Common myeloid progenitor, CD34-positive (primary cell): ENCODE measurements at regions not wholly inside any gene's neighbourhood (a gene's known extent, or its start where the extent isn't known, plus 50 kb on each side); places are given as distances from the start of the nearest gene placed in this dataset.
A peak's percentile ranks its signal among the peaks of the same experiment; 100 is the strongest.

ENCODE experiments used
- CTCF ChIA-PET: fragments of 350-600 bp; sonication (Branson Sonifier 250); formaldehyde crosslinking; loops from one replicate; lab custom pipeline; 2021; ENCODE audit warnings: antibody characterized with exemption; lab: Charles Lee
- POLR2A ChIA-PET: fragments of 350-600 bp; sonication (Branson Sonifier 250); formaldehyde crosslinking; loops from one replicate; lab custom pipeline; 2021; ENCODE audit warnings: antibody characterized with exemption; lab: Charles Lee
- DNase-seq, 3 donors: peaks; one replicate each; pipeline versions ENCODE4 v3.0.0 to v3.0.0-alpha.2; 2013
- H3K27ac ChIP-seq, 2 experiments: 1 replicate in 1 of 2; 2 replicates in 1 of 2; pipeline ENCODE4 v1.7.0; 2013; ENCODE audit warnings: inconsistent platforms in 2 of 2, low read length in 2 of 2, mild to moderate bottlenecking in 2 of 2, low read depth in 1 of 2, moderate library complexity in 1 of 2; ENCODE audit not compliant: severe bottlenecking in 2 of 2, insufficient read depth in 1 of 2, poor library complexity in 1 of 2
- H3K27me3 ChIP-seq, 5 experiments: replicated peaks in 2 of 5; 1 replicate in 3 of 5; 2 replicates in 2 of 5; pipeline versions ENCODE4 v1.6.1 to v1.7.0; 2013; ENCODE audit warnings: low read length in 4 of 5, mild to moderate bottlenecking in 2 of 5, moderate library complexity in 2 of 5, inconsistent platforms in 1 of 5; ENCODE audit not compliant: insufficient read depth in 5 of 5, control insufficient read depth in 4 of 5
- H3K36me3 ChIP-seq, 4 experiments: 1 replicate in 2 of 4; 2 replicates in 2 of 4; pipeline versions ENCODE4 v1.6.1 to v1.7.0; 2013; ENCODE audit warnings: low read length in 3 of 4, control low read depth in 1 of 4, mild to moderate bottlenecking in 1 of 4; ENCODE audit not compliant: control insufficient read depth in 4 of 4, insufficient read depth in 4 of 4
- H3K4me1 ChIP-seq, 4 experiments: 1 replicate in 3 of 4; 2 replicates in 1 of 4; pipeline versions ENCODE4 v1.6.1 to v1.7.1; 2013; ENCODE audit warnings: low read length in 3 of 4, mild to moderate bottlenecking in 3 of 4, control low read depth in 1 of 4, inconsistent platforms in 1 of 4, moderate library complexity in 1 of 4; ENCODE audit not compliant: control insufficient read depth in 4 of 4, insufficient read depth in 4 of 4; ENCODE audit errors: control extremely low read depth in 1 of 4
- H3K4me3 ChIP-seq, 7 experiments: 1 replicate in 4 of 7; 2 replicates in 3 of 7; pipeline versions ENCODE4 v1.5.1 to v1.7.0; 2013; ENCODE audit warnings: mild to moderate bottlenecking in 7 of 7, low read length in 6 of 7, moderate library complexity in 6 of 7, inconsistent platforms in 2 of 7, low read depth in 2 of 7, control low read depth in 1 of 7; ENCODE audit not compliant: insufficient read depth in 4 of 7, control insufficient read depth in 1 of 7; ENCODE audit errors: extremely low read depth in 1 of 7
- H3K9me3 ChIP-seq, 5 experiments: 1 replicate in 4 of 5; 2 replicates in 1 of 5; pipeline versions ENCODE4 v1.6.1 to v1.7.1; 2013; ENCODE audit warnings: low read length in 4 of 5, mild to moderate bottlenecking in 2 of 5, inconsistent platforms in 1 of 5, low read depth in 1 of 5, moderate library complexity in 1 of 5; ENCODE audit not compliant: control insufficient read depth in 4 of 5, insufficient read depth in 2 of 5; ENCODE audit errors: control extremely low read depth in 1 of 5
- WGBS: methylation state at CpG from one replicate; pipeline ENCODE4 v1.1.5; 2013; ENCODE audit not compliant: insufficient coverage; 5-methylcytosine and 5-hydroxymethylcytosine counted together

DNA sequence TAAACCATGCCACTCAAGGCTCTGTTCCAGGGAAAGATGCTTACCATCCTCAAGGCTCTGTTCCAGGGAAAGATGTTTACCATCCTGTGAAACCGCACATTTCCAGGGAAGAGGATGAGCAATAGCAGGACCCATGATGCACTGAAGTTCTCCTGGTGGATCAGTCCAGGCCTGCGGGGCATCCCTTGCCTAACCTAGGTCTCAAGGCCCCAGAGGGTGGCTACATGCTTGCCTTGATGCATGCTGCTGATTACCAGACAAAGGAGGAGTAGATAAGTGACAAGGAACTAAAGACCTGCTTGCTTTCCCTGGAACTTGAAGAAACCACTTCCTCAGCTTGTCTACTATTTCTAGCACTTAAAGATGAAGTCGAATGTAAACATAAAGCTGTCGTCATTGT is 111.0 kb upstream of the LINC00305 start:
- Histone ChIP-seq H3K4me3 (no peak overlapping the region), H3K9me3 (no peaks in the 10 kb centered on the region), H3K4me1 (peaks cover 0 to 9% (median 7%) of the 10 kb centered on the region in 4 experiments), H3K27me3 (no peaks in the 10 kb centered on the region), H3K27ac (no peak overlapping the region), H3K36me3 (no peaks in the 10 kb centered on the region)
- WGBS = 63% methylated on average over 2 of the region's 4 CpGs
- ChIA-PET CTCF (no interaction called here), POLR2A (no interaction called here)
- DNase-seq = peak in 1 of 3 donors; percentile 11

DNA sequence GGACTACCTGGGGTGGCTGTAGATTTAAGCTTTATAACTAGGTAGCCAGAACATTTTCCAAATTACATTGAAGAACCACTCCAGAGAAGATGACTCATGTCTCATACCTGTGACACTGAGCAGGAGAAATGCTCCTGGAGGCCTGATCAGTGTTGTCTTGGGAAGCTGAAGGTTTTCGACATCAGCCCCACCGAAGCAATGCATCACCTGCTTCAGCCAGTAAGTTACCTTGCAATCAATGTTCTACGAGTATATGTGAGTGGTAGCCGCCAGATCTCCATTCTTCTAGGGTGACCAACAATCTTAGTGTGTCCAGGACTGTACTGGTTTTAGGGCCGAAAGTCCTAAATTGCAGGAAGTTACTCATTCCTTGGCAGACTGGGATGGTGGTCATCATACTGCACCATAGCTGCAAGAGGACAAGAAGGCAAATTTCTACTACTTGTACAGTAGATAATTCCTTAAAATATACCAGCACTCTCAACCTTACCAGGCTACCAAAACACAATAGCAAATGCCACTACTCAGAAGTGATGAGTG is 109.3 kb upstream of the LINC00305 start:
- WGBS = 97% methylated on average over 5 of the region's 5 CpGs
- H3K4me3 ChIP-seq = no peak overlapping the region
- peaks cover 0 to 9% (median 7%) of the 10 kb centered on the region in 4 experiments for H3K4me1 ChIP-seq
- no peaks in the 10 kb centered on the region for H3K36me3 ChIP-seq
- H3K27ac ChIP-seq = no peak overlapping the region
- CTCF ChIA-PET = no interaction called here
- H3K27me3 ChIP-seq = no peaks in the 10 kb centered on the region
- no peaks in the 10 kb centered on the region for H3K9me3 ChIP-seq
- DNase-seq = no peak
- POLR2A ChIA-PET = no interaction called here

DNA sequence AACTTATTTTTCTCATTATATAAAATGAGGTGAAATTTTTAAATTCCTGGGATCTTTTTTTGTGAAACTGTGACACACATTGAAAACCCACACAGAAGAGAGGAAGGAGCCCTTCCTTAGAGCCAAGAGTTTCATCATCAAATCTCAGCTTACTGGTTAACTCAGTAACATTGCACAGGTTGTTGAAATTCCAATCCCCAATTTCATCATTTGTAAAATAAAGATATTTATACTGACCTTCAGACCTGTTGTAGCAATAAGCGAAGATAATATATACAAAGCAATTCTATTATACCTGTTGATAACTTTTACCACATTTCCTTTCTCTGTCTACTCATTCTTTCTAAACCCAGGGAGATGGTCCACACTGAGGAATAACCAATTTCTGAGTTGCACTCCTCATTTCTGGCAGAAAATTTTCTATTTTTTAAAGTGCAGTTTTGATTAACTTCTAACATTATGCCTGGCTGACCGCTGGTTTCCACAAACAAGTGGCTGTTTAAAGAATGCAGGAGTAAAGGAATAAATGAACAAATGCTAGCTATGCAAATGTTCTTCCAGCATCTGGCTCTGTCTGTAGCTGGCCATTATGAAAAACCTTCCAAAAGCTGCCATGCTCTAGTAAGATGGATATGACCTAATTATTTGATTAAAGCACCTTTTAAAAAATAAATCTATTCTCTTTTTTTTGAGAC is 105.7 kb upstream of the LINC00305 start:
- WGBS = 80% methylated on average over 1 of the region's 2 CpGs
- Histone ChIP-seq H3K36me3 (no peaks in the 10 kb centered on the region), H3K27ac (no peak overlapping the region), H3K4me3 (no peak overlapping the region), H3K9me3 (no peaks in the 10 kb centered on the region), H3K4me1 (peaks cover 0 to 2% (median 0%) of the 10 kb centered on the region in 4 experiments), H3K27me3 (no peaks in the 10 kb centered on the region)
- CTCF ChIA-PET = interaction anchor here (0.7 kb wide), 1 partner anchor 10 kb away, joined by 3 read pairs; no protein-coding TSS in a partner anchor
- POLR2A ChIA-PET = no interaction called here
- no peak for DNase-seq

DNA sequence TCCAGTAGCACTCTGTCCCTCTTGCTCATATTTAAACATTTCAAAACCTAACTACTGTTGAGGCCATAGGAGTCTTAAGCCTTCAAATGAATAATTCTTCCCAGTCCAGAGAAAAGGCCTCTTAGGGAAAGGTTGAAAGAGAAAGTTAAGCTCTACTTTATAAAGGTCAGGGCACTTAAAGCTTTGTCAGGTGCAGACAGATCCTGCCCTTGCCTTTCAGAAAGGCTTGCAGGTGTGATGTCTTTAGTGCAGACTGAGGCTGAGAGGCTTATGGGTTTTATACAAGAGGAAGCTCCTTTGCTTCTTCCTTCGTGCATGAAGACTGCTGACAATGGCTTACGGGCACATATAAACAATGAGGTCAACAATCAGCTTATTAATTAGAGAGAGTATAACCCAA is 105.0 kb upstream of the LINC00305 start:
- Histone ChIP-seq H3K4me1 (no peaks in the 10 kb centered on the region), H3K36me3 (no peaks in the 10 kb centered on the region), H3K4me3 (no peak overlapping the region), H3K27ac (no peak overlapping the region), H3K27me3 (no peaks in the 10 kb centered on the region), H3K9me3 (no peaks in the 10 kb centered on the region)
- ChIA-PET POLR2A (no interaction called here), CTCF (interaction anchor here (0.7 to 1.3 kb wide), 3 partner anchors 10 to 161 kb away, joined by 3 read pairs; no protein-coding TSS in a partner anchor)
- no peak for DNase-seq
- WGBS = 83% methylated on average over 1 of the region's 2 CpGs

DNA sequence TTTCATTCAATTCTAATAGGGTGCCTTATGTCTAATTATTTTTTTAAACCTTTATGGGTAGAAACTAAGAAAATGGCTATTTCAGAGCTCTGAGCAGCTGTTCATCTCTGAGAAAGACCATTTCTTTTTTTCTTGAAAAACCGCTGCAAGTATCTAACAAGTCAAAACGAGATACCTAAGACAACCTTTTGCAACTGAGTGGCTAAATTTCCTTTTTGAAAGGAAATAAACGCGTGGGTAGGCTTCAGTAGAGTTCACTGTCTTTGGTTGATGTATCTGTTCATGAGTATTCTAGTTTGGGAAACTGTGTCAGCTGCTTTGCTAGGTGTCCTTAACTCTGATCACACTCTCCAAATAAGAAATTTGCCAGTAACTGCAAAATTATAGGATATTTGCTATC is 104.3 kb upstream of the LINC00305 start:
- H3K27me3 ChIP-seq = no peaks in the 10 kb centered on the region
- no peak overlapping the region for H3K4me3 ChIP-seq
- DNase-seq = no peak
- no peak overlapping the region for H3K27ac ChIP-seq
- no peaks in the 10 kb centered on the region for H3K4me1 ChIP-seq
- no peaks in the 10 kb centered on the region for H3K36me3 ChIP-seq
- WGBS = 96% methylated on average over 4 of the region's 4 CpGs
- POLR2A ChIA-PET = no interaction called here
- H3K9me3 ChIP-seq = no peaks in the 10 kb centered on the region
- CTCF ChIA-PET = interaction anchor here (0.9 to 1.3 kb wide), 2 partner anchors 19 to 162 kb away, joined by 3 read pairs; no protein-coding TSS in a partner anchor

DNA sequence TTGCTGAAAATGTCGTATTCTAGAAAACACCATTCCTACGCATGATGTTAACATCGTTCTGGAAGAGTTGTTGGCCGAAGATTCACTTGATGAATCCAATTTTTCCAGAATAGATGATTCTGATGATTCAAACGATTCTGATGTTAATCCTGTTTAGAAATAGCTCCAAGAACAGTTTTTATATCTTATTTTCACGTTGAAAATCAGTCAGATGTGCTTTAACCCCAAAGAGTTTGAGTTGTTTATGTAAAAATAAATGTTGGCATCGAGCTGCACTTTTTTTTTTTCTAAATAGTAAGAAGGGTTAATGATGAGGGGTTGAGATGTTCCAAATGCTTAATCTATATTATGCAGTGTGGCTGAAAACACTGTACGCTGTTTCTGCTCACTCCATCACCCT is 99.9 kb upstream of the LINC00305 start:
- H3K9me3 ChIP-seq = no peaks in the 10 kb centered on the region
- ChIA-PET POLR2A (no interaction called here), CTCF (interaction anchor here (0.7 kb wide), 1 partner anchor 160 kb away, joined by 3 read pairs; no protein-coding TSS in a partner anchor)
- H3K4me1 ChIP-seq = no peaks in the 10 kb centered on the region
- 98% methylated on average over 6 of the region's 8 CpGs for WGBS
- DNase-seq = no peak
- no peaks in the 10 kb centered on the region for H3K27me3 ChIP-seq
- H3K27ac ChIP-seq = no peak overlapping the region
- no peaks in the 10 kb centered on the region for H3K36me3 ChIP-seq
- no peak overlapping the region for H3K4me3 ChIP-seq

DNA sequence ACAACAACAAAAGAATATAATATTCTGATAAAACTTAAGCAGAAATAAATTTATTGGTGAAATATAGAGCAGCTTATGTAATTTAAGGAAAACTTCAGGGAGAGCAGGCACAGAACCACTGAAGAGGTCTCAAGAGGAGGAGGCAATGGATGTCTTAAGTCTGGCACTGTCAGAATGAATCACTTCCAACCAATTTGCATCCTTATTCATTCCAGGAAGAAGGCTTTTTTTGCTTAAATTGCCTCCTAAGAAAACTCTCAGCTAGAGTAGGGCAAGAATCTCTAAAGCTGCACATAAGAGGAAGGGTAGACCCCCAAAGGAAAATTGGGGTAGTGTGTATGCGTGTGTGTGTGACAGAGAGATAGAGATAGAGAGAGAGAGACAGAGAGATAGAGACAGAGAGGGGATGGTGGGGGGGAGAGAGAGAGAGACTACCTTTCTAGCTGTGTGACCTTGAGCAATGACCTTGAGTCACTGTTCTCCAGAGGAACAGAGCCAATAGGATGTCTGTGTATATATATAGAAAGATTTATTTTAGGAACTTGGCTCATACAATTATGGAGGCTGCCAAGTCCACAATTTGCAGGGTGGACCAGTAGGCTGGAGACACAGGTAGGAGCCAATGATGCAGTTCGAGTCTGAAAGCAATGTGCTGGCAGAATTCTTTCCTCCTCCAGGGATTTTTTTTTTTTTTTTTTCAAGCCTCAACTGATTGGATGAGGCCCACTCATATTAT is 96.4 kb upstream of the LINC00305 start:
- no peak overlapping the region for H3K27ac ChIP-seq
- H3K27me3 ChIP-seq = no peaks in the 10 kb centered on the region
- POLR2A ChIA-PET = no interaction called here
- 100% methylated on average over 2 of the region's 2 CpGs for WGBS
- DNase-seq = no peak
- CTCF ChIA-PET = interaction anchor here (0.7 to 4.8 kb wide), 8 partner anchors 61 to 203 kb away, joined by 3 to 45 read pairs (median 4); no protein-coding TSS in a partner anchor
- H3K9me3 ChIP-seq = no peaks in the 10 kb centered on the region
- H3K4me1 ChIP-seq = no peaks in the 10 kb centered on the region
- H3K36me3 ChIP-seq = no peaks in the 10 kb centered on the region
- no peak overlapping the region for H3K4me3 ChIP-seq
